NCI-H345 treated with DMSO at 0.1 percent for 48 hours (cell line): ENCODE measurements at regions not wholly inside any gene's neighbourhood (a gene's known extent, or its start where the extent isn't known, plus 50 kb on each side); places are given as distances from the start of the nearest gene placed in this dataset.
A peak's percentile ranks its signal among the peaks of the same experiment; 100 is the strongest.

Experiments used
- DNase-seq: peaks from one replicate; lab custom pipeline; 2025; ENCODE audit not compliant: unreplicated experiment; lab: John Stamatoyannopoulos, UW

DNA sequence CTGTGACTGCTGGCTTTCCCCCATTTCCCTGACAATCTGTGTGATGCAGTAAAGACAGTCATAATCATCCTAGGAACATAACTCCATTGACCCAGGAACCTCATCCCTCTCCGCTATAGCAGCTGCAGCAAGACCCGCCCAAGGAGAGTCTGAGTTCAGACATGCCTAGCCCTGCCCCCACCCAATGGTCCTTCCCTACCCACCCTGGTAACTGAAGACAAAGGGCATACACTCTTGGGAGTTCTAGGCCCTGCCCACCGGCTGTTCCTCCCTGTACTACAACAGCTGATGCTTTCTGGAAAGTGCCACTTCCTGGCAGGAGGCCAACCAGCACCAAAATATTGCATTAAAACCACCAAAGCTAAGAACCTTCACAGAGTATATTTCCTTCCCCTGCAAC, 1035.6 kb downstream of the C4orf33 start:
- no peak for DNase-seq

DNA sequence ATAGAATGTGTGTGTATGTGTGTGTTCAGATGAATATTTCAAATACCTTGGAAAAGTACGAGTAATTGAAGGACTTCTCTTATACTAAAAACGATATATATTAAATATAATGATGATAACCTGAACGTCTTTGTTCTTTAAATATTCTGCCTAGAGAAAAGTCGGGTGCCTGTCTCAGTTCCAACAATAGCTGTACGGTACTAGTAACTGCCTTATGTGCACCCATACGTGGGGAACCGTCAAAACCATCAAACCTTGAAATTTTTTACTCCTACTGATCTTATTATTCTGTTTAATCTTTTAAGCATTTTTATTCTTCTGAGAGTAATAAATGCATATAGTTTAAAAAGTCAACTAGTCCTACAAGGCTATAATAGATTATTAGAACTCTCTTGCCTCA, 1045.7 kb downstream of the C4orf33 start:
- no peak for DNase-seq

DNA sequence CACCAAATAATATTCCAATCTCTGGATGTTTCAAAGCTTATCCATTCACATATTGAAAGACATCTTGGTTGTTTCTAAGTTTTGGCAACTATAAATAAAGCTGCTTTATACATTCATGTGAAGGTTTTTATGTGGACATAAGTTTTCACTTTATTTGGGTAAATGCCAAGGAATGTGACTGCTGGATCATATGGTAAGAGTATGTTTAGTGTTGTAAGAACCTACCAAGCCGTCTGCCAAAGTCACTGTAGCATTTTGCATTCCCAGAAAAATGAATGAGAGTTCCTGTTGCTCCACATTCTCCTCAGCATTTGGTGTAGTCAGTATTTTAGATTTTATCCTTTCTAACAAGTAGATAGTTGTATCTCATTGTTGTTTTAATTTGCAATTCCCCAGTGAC, 1047.7 kb downstream of the C4orf33 start:
- no peak for DNase-seq

DNA sequence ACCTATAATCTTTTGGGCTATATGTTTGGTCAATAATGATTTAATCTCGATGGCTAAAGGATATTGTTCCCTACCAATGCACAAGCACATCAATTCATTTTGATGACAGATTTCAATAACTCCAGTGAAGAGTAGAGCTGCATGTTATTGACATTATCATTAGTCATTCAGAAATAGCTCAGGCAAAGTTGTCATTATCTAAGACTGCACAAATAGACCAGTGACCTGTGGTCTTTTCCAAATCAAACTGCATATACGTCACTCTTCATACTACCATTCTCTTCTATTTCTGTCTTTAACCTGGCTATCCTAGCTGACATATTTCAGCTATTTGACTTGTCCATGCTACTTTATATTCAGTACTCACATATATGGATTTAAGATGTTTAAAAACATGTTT, 1050.8 kb downstream of the C4orf33 start:
- DNase-seq = no peak

DNA sequence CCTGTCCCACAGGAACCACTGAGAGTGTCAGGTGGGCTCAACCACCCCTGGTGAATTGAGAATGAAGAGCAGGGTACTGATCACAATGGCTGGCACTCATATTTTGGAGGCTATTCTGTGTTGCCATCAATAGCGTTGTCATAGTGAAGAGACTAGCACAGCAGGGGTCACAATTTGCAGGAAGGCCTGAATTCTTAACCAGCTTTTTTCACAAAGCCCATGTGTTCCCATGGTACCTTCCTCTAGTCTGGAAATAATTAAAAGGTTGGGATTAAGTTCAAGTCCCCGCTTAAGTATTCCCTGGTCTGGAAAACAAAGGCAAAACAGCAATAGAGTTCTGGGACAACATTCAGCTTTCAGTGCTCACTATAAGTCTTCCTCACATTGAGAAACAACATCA, 1051.7 kb downstream of the C4orf33 start:
- no peak for DNase-seq

DNA sequence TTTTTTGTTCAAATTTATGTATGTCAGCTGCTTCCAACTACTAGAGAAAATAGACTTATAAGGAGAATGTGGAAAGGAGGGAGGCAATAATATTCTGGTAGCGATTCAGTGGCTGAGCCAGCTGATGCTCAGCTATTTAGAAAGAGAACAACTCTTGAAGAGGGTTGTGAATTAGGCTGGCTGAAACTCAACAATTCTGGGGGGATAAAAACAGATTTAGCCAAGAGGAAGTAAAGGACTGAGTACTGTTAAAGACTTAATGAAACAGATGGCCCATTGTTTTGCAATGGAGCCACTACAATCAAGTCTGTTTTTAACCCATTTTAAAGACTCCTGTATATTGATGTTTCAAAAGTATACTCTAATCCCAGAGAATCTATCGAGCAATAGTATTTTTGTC, 1058.9 kb downstream of the C4orf33 start:
- DNase-seq = no peak

DNA sequence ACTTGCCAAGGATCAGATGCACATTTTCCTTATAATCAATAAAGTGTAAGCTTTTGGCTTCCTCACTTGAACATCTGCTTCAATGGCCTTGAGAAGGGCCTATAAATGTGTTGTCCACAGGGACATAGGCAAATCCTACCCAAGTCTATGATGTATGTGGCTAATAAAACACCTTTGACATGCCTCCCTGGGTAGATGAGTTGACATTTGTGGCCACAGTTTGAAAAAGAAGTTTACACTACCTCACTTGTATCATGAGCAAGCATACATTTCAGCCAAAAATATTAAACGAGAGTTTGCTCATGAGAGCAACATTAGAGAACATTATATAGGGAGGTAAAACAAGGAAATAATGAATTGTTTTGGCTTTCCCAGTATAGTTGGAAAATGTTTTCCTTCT, 1067.7 kb downstream of the C4orf33 start:
- no peak for DNase-seq

DNA sequence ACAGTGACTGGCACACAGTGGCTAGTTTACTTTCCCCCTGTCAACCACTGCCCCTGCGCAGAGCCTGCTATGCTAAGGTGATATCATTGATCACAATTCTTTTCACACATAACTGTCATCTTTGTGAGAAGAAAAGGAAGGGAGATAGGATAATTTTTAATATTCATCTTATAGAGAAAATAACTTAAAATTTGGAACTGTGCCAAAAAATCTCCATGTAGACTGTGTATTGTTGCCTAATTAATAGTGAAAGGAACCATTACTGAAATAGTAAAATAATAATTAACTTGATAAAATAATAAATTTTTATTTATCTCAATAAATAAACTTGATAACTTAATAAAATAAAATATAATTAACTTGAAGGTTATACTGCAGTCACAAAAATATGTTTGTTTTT, 1069.4 kb downstream of the C4orf33 start:
- DNase-seq = no peak

DNA sequence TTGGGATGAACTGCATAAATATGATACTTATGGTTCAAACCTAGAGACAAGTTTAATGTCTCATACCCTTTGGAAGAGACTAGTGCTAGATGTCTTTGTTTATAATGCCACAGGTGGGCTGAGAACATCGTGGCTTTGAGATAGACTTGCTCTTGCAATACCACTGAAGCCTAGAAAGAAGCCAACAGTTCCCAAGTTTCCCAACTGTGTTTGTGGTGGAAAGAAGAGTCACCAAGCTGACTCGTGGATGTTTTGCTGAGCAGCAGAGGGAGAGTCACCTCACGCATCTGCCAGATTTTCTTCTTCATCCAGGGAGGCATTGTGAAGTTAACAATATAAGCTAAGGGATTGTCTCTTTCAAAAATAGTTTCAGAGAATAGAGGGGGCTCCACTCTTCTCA, 1076.2 kb downstream of the C4orf33 start:
- DNase-seq = no peak

DNA sequence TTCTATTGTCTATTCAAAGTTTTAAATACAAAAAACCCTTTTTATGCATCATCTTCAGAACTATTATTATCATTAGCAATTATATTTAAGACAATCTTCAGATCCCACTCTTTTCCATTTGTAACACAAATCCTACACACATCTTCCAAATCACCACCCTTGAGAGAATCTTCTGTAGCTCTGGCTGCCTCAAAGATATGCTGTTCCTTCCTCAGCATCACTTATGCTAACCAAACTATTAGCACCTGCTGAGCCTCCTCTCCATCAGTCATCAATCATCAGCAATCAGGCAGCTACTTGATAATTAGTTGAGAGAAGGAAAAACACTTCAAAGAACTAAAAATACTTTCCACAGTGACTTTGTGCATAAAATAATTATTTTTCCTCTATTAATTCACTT, 1082.2 kb downstream of the C4orf33 start:
- no peak for DNase-seq

DNA sequence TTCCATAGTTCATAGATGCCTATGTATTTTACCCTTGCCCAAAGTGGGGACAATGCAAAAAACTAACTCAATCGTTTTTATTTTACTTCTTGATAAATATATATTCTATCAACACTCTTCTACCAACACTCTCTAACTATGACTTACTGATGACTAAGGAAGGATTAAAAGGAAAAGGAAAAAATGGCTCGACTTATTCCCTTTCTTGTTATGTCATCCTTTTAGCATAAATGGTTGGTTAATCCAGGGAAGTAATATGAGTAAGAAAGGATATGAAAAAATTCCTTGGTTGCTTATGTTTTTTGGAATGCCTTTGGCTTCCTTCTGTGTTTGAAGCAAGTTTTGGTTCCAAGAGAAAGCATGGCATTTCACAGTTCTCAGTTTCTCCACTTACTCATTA, 1087.1 kb downstream of the C4orf33 start:
- DNase-seq = no peak

DNA sequence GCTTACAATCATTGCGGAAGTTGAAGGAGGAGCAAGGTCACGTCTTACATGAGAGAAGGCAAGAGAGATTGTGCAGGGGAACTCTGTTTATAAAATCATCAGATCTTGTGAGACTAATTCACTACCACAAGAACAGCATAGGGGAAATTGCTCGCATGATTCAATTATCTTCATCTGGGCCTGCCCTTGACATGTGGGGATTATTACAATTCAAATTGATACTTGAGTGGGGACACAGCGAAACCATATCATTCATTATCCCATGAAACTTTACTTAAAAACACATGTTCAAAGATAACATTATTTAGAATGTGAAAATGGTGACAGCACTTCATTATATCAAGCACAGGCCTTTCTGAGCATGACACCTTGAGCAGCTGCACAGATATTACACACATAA, 1087.8 kb downstream of the C4orf33 start:
- DNase-seq = no peak

DNA sequence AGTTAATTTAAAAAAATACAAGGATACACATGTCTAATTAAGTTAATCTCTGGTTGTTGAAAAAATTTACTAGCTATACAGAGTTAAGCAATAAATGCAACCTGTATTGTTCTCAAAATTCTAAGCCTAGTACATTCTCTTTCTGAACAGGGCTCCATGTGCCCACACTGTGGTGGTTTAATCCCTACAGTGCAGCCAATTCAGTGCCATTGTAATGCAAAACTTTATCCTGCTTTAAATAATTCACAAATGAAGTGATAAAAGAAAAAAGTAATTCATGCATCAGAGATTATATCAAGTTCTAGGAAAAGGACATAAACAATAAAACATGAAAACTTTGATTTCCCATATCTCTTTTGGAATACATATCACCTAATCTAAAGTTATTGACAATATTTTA, 1089.2 kb downstream of the C4orf33 start:
- no peak for DNase-seq

DNA sequence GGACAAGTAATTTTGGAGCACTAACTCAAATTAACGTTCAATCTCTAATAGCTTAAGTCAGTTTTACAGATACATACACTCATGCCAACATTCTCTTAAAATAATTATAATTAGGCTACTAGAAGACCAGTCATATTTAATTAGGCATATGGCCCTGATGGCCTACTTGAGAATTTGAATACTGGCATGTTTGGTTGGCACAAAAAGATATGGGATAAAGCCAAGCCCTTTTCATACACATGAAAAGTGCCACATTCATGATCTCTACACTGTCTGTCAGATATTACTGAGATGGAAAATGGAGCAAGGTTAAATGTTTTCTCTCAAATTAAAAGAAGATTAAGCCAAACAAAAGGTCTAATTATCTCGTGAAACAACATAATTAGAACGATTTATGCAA, 1091.0 kb downstream of the C4orf33 start:
- no peak for DNase-seq

DNA sequence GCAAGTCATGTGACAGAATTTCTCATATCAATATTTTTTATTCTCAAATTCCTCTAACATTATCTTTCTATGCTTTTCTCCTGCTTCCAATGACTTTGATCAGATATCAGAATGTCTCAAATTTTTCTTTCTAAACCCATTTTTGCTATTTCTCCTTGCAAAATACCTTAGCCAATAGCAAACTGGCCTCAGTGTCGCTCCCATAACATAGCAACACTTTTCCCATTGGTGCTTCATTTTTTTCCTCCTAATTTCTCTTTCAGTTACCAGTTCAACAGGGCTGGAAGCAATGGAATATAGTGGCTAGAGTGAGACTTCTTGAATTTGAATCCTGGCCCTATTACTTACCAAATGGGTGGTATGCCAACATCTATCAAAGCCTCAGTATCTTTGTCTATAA, 1091.6 kb downstream of the C4orf33 start:
- DNase-seq = no peak

DNA sequence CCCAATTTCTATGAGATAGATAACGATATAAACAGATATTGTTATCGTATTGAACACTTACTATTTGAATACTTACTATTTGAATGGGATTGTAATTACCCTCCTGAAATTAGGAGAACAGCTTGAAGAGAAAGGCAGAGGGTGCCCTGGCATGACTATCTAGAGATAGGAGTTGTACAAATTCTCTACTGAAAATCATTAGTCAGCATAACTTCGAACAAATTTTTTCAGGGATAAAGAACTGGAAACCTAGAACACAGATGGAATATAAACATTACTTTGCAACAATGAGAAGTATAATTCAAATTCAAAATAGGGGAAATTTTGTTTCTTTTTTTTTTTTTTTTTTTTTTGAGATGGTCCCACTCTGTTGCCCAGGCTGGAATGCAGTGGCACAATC, 1096.8 kb downstream of the C4orf33 start:
- no peak for DNase-seq

DNA sequence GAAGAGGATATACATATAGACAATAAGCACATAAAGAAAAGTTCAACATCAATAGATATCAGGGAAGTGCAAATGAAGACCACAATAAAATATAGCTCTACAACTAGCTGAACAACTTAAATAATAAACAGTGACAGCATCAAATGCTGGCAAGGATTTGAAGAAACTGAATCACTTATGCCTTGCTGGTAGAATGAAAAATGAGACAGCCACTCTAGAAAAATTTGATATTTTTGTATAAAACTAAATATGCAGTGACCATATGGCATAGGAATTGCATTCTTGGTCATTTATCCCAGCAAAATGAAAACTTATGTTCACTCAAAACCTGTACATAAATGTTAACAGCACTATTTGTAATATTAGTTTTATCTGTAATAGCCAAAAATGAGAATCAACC, 1102.0 kb downstream of the C4orf33 start:
- no peak for DNase-seq

DNA sequence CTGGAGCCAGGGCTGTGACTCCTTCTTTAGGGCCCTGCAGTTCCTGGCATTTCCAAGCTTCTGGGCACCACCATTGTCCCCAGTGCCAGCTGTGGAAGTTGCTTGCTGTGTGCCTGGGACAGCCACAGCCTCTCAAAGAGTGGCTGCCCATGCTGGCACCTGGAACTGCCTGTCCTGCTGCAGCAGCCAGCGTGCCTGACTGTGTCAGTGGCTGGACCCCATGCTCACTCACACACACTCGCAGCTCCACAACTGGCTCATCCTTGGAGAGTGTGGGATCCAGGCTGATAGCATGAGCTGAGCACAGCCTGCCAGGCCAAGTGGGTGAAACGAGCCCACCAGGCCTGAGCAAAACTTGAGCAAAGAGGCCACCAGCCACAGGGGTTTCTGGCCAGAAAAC, 1107.6 kb downstream of the C4orf33 start:
- no peak for DNase-seq

DNA sequence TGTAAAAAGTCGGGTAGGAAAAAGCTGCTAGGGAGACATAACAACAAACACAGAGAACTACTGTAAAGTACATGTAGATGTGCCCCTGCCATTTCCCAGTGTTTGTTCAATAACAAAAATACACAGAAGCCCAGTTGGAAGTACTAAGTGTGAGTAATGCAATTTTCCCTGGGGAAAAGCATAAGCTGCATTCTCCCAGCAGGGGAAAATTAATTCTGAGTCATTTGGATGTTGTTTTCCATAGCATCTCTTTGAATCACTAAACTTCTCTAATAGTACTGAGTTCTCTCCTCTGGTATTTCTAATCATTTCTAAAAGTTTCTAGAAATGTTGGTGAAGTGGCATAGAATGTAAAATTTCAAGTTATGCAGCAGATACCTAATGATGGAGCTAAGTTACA, 1114.9 kb downstream of the C4orf33 start:
- peak; percentile 20 for DNase-seq

DNA sequence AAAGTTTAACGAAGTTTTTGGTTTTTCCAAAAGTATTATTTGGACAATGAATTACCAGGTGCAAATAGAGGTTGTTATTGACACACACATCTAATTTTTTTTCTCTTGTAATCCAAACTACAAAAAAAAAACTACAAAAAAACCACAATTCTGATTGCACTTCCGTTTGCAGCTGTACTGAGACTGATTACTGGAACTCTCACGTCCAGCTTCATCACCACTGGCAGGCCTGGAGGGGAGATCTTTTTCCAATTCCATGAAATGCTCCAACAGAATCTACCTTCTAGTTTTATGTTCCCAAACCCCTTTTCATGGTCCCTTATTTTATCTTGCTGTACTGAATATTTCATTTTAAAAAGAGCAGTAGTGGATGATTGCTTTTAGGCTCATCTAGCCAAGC, 1118.3 kb downstream of the C4orf33 start:
- DNase-seq = no peak

DNA sequence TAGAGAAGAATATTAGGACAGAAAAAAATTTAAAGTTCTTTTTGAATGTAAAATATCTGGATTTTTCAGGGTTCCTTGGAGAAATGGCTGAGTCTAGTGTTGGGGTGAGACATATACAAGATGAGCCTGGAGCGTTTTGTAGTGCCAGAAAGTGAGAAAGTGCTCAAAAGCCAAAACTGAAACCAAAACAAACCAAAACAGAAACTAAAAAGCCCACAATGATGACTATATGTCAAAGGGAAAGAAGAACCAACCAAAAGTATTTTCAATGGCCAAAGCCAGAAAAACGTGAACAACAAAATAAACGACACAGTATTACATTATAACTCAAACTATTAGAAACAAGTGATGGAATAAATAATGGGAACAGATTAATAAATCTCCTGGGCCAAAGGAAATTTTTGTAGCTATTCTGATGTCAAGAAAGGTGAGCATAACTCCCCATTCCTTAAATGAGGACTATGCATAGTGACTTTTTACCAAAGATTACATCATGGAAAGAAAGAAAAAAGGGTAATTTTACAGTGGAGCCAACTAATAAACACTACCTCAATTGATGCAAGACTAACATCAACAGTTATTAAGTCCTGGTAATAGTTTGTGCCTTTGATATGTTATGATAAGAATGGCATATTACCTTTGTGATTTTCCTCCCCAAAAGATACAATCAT, 1137.6 kb downstream of the C4orf33 start:
- DNase-seq = no peak

DNA sequence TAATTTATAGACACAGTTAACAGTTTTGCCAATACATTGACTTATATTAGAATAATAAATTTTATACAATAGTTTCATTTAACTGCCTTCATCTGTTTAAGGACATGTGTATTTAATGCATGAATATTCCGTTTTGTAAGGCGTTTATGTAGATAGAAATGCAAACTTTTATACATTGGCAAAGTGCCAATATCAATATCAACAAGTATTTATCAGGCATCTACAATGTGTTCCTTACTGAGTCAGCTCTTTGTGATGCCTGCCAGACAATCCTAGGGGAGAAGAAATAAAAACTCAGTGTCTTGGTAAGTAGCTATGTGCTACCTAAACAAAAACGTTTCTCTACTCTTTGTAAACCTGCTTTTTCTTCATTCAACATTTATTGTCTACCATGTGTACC, 1142.2 kb downstream of the C4orf33 start:
- DNase-seq = no peak

DNA sequence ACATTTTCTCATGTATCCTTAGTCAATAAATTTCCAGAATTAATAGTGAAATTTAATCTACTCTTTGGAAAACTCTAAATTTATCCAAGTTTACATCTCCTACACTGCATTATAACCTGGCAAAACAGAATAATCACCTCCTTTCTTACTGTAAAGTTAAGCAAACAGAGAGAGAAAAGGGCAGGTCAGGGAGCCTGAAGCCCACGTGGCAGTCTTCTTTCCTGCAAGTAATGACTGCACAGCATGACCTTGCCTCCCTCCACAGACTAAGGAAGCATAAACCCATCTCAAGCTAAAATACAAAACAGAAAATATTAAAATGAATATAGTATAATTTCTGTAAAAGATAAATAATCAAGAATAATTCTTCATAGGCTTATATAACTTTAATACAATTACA, 1153.0 kb downstream of the C4orf33 start:
- no peak for DNase-seq

DNA sequence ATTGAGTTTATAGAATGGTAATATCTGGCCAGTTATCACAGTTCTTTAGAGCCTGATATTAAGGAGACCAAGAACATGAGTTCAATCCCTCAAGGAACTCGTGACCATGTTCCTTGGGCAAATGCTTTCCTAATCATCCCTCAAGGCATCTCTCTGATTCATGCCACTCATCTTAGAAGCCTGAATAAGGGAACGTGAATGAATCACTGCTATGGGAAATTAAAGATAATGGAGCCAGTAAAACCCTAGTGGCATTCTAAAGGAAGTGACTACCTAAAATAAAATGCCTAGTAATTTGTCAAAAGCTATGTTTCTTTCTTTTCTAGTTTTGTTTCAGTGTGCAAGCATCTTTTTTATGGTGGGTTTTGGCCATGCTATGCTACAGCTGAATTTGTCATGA, 1161.3 kb downstream of the C4orf33 start:
- DNase-seq = no peak
